ENCODE measurements at regions not wholly inside any gene's neighbourhood (a gene's known extent, or its start where the extent isn't known, plus 50 kb on each side); places are given as distances from the start of the nearest gene placed in this dataset.

GRCh38 chr14:71749613-71750238 lies 182.5 kb upstream of the RGS6 start:
- Histone ChIP-seq H3K4me3 (ENCODE audit: low read depth, low read length) (no peak overlapping the region), H3K9me3 (ENCODE audit: control insufficient read depth, insufficient read depth, low read length) (peaks cover 4% of the 10 kb centered on the region), H3K36me3 (ENCODE audit: control insufficient read depth, insufficient read depth, low read length) (no peaks in the 10 kb centered on the region), H3K4me1 (ENCODE audit: control insufficient read depth, insufficient read depth, low read length) (peaks cover 4% of the 10 kb centered on the region), H3K9ac (ENCODE audit: low read depth, low read length) (no peak overlapping the region), H3K27me3 (ENCODE audit: control insufficient read depth, insufficient read depth, low read length) (no peaks in the 10 kb centered on the region)

GRCh38 chr14:71751264-71751663 lies 181.0 kb upstream of the RGS6 start:
- Histone ChIP-seq H3K36me3 (ENCODE audit: control insufficient read depth, insufficient read depth, low read length) (no peaks in the 10 kb centered on the region), H3K4me1 (ENCODE audit: control insufficient read depth, insufficient read depth, low read length) (peaks cover 7% of the 10 kb centered on the region), H3K9me3 (ENCODE audit: control insufficient read depth, insufficient read depth, low read length) (peaks cover 4% of the 10 kb centered on the region), H3K9ac (ENCODE audit: low read depth, low read length) (no peak overlapping the region), H3K27me3 (ENCODE audit: control insufficient read depth, insufficient read depth, low read length) (no peaks in the 10 kb centered on the region), H3K4me3 (ENCODE audit: low read depth, low read length) (no peak overlapping the region)

- Histone ChIP-seq H3K4me3 (ENCODE audit: low read depth, low read length) (no peak overlapping the region), H3K9ac (ENCODE audit: low read depth, low read length) (no peak overlapping the region), H3K9me3 (ENCODE audit: control insufficient read depth, insufficient read depth, low read length) (peaks cover 4% of the 10 kb centered on the region), H3K27me3 (ENCODE audit: control insufficient read depth, insufficient read depth, low read length) (no peaks in the 10 kb centered on the region), H3K36me3 (ENCODE audit: control insufficient read depth, insufficient read depth, low read length) (no peaks in the 10 kb centered on the region), H3K4me1 (ENCODE audit: control insufficient read depth, insufficient read depth, low read length) (peaks cover 7% of the 10 kb centered on the region)
Measured at GRCh38 chr14:71752111-71752738, 180.0 kb upstream of the RGS6 start.

- Histone ChIP-seq H3K27me3 (ENCODE audit: control insufficient read depth, insufficient read depth, low read length) (no peaks in the 10 kb centered on the region), H3K36me3 (ENCODE audit: control insufficient read depth, insufficient read depth, low read length) (no peaks in the 10 kb centered on the region), H3K9me3 (ENCODE audit: control insufficient read depth, insufficient read depth, low read length) (no peaks in the 10 kb centered on the region), H3K4me3 (ENCODE audit: low read depth, low read length) (no peak overlapping the region), H3K4me1 (ENCODE audit: control insufficient read depth, insufficient read depth, low read length) (peaks cover 7% of the 10 kb centered on the region), H3K9ac (ENCODE audit: low read depth, low read length) (no peak overlapping the region)
Measured at GRCh38 chr14:71753126-71753830, 179.0 kb upstream of the RGS6 start.

GRCh38 chr14:71753976-71754375 lies 178.3 kb upstream of the RGS6 start:
- no peaks in the 10 kb centered on the region for H3K36me3 ChIP-seq (ENCODE audit: control insufficient read depth, insufficient read depth, low read length)
- H3K9ac ChIP-seq (ENCODE audit: low read depth, low read length) = no peak overlapping the region
- no peaks in the 10 kb centered on the region for H3K27me3 ChIP-seq (ENCODE audit: control insufficient read depth, insufficient read depth, low read length)
- H3K4me3 ChIP-seq (ENCODE audit: low read depth, low read length) = no peak overlapping the region
- peaks cover 7% of the 10 kb centered on the region for H3K4me1 ChIP-seq (ENCODE audit: control insufficient read depth, insufficient read depth, low read length)
- no peaks in the 10 kb centered on the region for H3K9me3 ChIP-seq (ENCODE audit: control insufficient read depth, insufficient read depth, low read length)

GRCh38 chr14:71754422-71755095 lies 177.7 kb upstream of the RGS6 start:
- no peaks in the 10 kb centered on the region for H3K27me3 ChIP-seq (ENCODE audit: control insufficient read depth, insufficient read depth, low read length)
- no peak overlapping the region for H3K9ac ChIP-seq (ENCODE audit: low read depth, low read length)

GRCh38 chr14:71758229-71758951 lies 173.8 kb upstream of the RGS6 start:
- no peaks in the 10 kb centered on the region for H3K36me3 ChIP-seq (ENCODE audit: control insufficient read depth, insufficient read depth, low read length)
- peaks cover 7% of the 10 kb centered on the region for H3K4me1 ChIP-seq (ENCODE audit: control insufficient read depth, insufficient read depth, low read length)

More at GRCh38 chr14:71754422-71755095, 177.7 kb upstream of the RGS6 start:
- H3K9me3 ChIP-seq (ENCODE audit: control insufficient read depth, insufficient read depth, low read length) = no peaks in the 10 kb centered on the region
- H3K4me1 ChIP-seq (ENCODE audit: control insufficient read depth, insufficient read depth, low read length) = peaks cover 7% of the 10 kb centered on the region
- H3K36me3 ChIP-seq (ENCODE audit: control insufficient read depth, insufficient read depth, low read length) = no peaks in the 10 kb centered on the region
- H3K4me3 ChIP-seq (ENCODE audit: low read depth, low read length) = no peak overlapping the region

GRCh38 chr14:71762575-71762974 lies 169.7 kb upstream of the RGS6 start:
- Histone ChIP-seq H3K9me3 (ENCODE audit: control insufficient read depth, insufficient read depth, low read length) (no peaks in the 10 kb centered on the region), H3K36me3 (ENCODE audit: control insufficient read depth, insufficient read depth, low read length) (no peaks in the 10 kb centered on the region), H3K9ac (ENCODE audit: low read depth, low read length) (no peak overlapping the region), H3K4me1 (ENCODE audit: control insufficient read depth, insufficient read depth, low read length) (peaks cover 3% of the 10 kb centered on the region), H3K4me3 (ENCODE audit: low read depth, low read length) (no peak overlapping the region), H3K27me3 (ENCODE audit: control insufficient read depth, insufficient read depth, low read length) (no peaks in the 10 kb centered on the region)

More at GRCh38 chr14:71758229-71758951, 173.8 kb upstream of the RGS6 start:
- no peak overlapping the region for H3K4me3 ChIP-seq (ENCODE audit: low read depth, low read length)
- H3K9me3 ChIP-seq (ENCODE audit: control insufficient read depth, insufficient read depth, low read length) = no peaks in the 10 kb centered on the region
- no peak overlapping the region for H3K9ac ChIP-seq (ENCODE audit: low read depth, low read length)
- no peaks in the 10 kb centered on the region for H3K27me3 ChIP-seq (ENCODE audit: control insufficient read depth, insufficient read depth, low read length)

- Histone ChIP-seq H3K4me3 (ENCODE audit: low read depth, low read length) (no peak overlapping the region), H3K9ac (ENCODE audit: low read depth, low read length) (no peak overlapping the region), H3K36me3 (ENCODE audit: control insufficient read depth, insufficient read depth, low read length) (no peaks in the 10 kb centered on the region), H3K4me1 (ENCODE audit: control insufficient read depth, insufficient read depth, low read length) (peaks cover 3% of the 10 kb centered on the region), H3K9me3 (ENCODE audit: control insufficient read depth, insufficient read depth, low read length) (no peaks in the 10 kb centered on the region), H3K27me3 (ENCODE audit: control insufficient read depth, insufficient read depth, low read length) (no peaks in the 10 kb centered on the region)
Measured at GRCh38 chr14:71764701-71765382, 167.4 kb upstream of the RGS6 start.

GRCh38 chr14:71765505-71765904 lies 166.7 kb upstream of the RGS6 start:
- Histone ChIP-seq H3K27me3 (ENCODE audit: control insufficient read depth, insufficient read depth, low read length) (no peaks in the 10 kb centered on the region), H3K4me1 (ENCODE audit: control insufficient read depth, insufficient read depth, low read length) (peaks cover 3% of the 10 kb centered on the region), H3K4me3 (ENCODE audit: low read depth, low read length) (no peak overlapping the region), H3K9me3 (ENCODE audit: control insufficient read depth, insufficient read depth, low read length) (no peaks in the 10 kb centered on the region), H3K36me3 (ENCODE audit: control insufficient read depth, insufficient read depth, low read length) (no peaks in the 10 kb centered on the region), H3K9ac (ENCODE audit: low read depth, low read length) (no peak overlapping the region)

- Histone ChIP-seq H3K27me3 (ENCODE audit: control insufficient read depth, insufficient read depth, low read length) (no peaks in the 10 kb centered on the region), H3K36me3 (ENCODE audit: control insufficient read depth, insufficient read depth, low read length) (no peaks in the 10 kb centered on the region), H3K9ac (ENCODE audit: low read depth, low read length) (no peak overlapping the region)
Measured at GRCh38 chr14:71770431-71770830, 161.8 kb upstream of the RGS6 start.

More at GRCh38 chr14:71770431-71770830, 161.8 kb upstream of the RGS6 start:
- Histone ChIP-seq H3K4me3 (ENCODE audit: low read depth, low read length) (no peak overlapping the region), H3K9me3 (ENCODE audit: control insufficient read depth, insufficient read depth, low read length) (peaks cover 9% of the 10 kb centered on the region), H3K4me1 (ENCODE audit: control insufficient read depth, insufficient read depth, low read length) (peaks cover 5% of the 10 kb centered on the region)
